H9 (cell line): ENCODE measurements at regions not wholly inside any gene's neighbourhood (a gene's known extent, or its start where the extent isn't known, plus 50 kb on each side); places are given as distances from the start of the nearest gene placed in this dataset.

Experiments
- DNase-seq: peaks from one replicate; pipeline ENCODE4 v3.0.0-alpha.2; 2017
- H2AFZ ChIP-seq: one replicate; pipeline ENCODE4 v1.6.1; 2013; ENCODE audit warnings: mild to moderate bottlenecking, low read length, control low read depth, moderate library complexity
- H2AK5ac ChIP-seq: 2 replicates; pipeline ENCODE4 v1.6.1; 2013; ENCODE audit warnings: low read length, control low read depth, mixed read lengths; ENCODE audit not compliant: insufficient read length
- H2BK120ac ChIP-seq: one replicate; pipeline ENCODE4 v1.6.1; 2013; ENCODE audit warnings: low read depth, mild to moderate bottlenecking, low read length, control low read depth, inconsistent platforms; ENCODE audit not compliant: poor library complexity, severe bottlenecking
- H2BK12ac ChIP-seq: 2 replicates; pipeline ENCODE4 v1.6.1; 2013; ENCODE audit warnings: low read length, control low read depth, mixed read lengths, low read depth; ENCODE audit not compliant: insufficient read length
- H2BK15ac ChIP-seq: 2 replicates; pipeline ENCODE4 v1.6.1; 2013; ENCODE audit warnings: low read depth, low read length, control low read depth
- H2BK20ac ChIP-seq: one replicate; pipeline ENCODE4 v1.6.1; 2013; ENCODE audit warnings: low read depth, mild to moderate bottlenecking, low read length, control low read depth, inconsistent platforms; ENCODE audit not compliant: poor library complexity, severe bottlenecking
- H2BK5ac ChIP-seq: 2 replicates; pipeline ENCODE4 v1.6.1; 2013; ENCODE audit warnings: low read length, control low read depth, mixed read lengths; ENCODE audit not compliant: insufficient read length
- H3K14ac ChIP-seq: 2 replicates; pipeline ENCODE4 v1.6.1; 2013; ENCODE audit warnings: low read length, control low read depth; ENCODE audit not compliant: insufficient read depth
- H3K18ac ChIP-seq: 2 replicates; pipeline ENCODE4 v1.6.1; 2013; ENCODE audit warnings: low read depth, mild to moderate bottlenecking, mixed read lengths, low read length, control low read depth; ENCODE audit not compliant: insufficient read length
- H3K23ac ChIP-seq: 2 replicates; pipeline ENCODE4 v1.6.1; 2013; ENCODE audit warnings: low read length, control low read depth, mixed read lengths, low read depth; ENCODE audit not compliant: insufficient read length
- H3K23me2 ChIP-seq: 2 replicates; pipeline ENCODE4 v1.6.1; 2013; ENCODE audit warnings: low read depth, mild to moderate bottlenecking, mixed read lengths, low read length, control low read depth; ENCODE audit not compliant: insufficient read length, poor library complexity, severe bottlenecking
- H3K27ac ChIP-seq: 2 replicates; pipeline ENCODE4 v1.5.1; 2013; ENCODE audit warnings: low read length, control low read depth, mixed read lengths, low read depth; ENCODE audit not compliant: insufficient read length
- H3K27me3 ChIP-seq: 2 replicates; pipeline ENCODE4 v1.6.1; 2013; ENCODE audit warnings: low read length, control low read depth, inconsistent platforms; ENCODE audit not compliant: insufficient read depth
- H3K4ac ChIP-seq: 2 replicates; pipeline ENCODE4 v1.6.1; 2013; ENCODE audit warnings: low read depth, mild to moderate bottlenecking, control low read depth, inconsistent platforms, low read length, moderate library complexity
- H3K4me1 ChIP-seq: 2 replicates; pipeline ENCODE4 v1.6.1; 2013; ENCODE audit warnings: low read length, control low read depth, inconsistent platforms; ENCODE audit not compliant: insufficient read depth
- H3K4me2 ChIP-seq: 2 replicates; pipeline ENCODE4 v1.6.1; 2013; ENCODE audit warnings: low read length, control low read depth, mixed read lengths; ENCODE audit not compliant: insufficient read length, insufficient read depth
- H3K56ac ChIP-seq: 2 replicates; pipeline ENCODE4 v1.6.1; 2013; ENCODE audit warnings: low read depth, mild to moderate bottlenecking, mixed read lengths, low read length, control low read depth; ENCODE audit not compliant: insufficient read length
- H3K79me1 ChIP-seq: 2 replicates; pipeline ENCODE4 v1.6.1; 2013; ENCODE audit warnings: low read depth, mild to moderate bottlenecking, moderate library complexity, low read length, control low read depth, inconsistent platforms; ENCODE audit not compliant: insufficient read depth, poor library complexity, severe bottlenecking
- H3K79me2 ChIP-seq: 2 replicates; pipeline ENCODE4 v1.6.1; 2013; ENCODE audit warnings: low read length, control low read depth, inconsistent platforms; ENCODE audit not compliant: insufficient read depth
- H3K9ac ChIP-seq: 2 replicates; pipeline ENCODE4 v1.6.1; 2013; ENCODE audit warnings: low read length, control low read depth, mixed read lengths; ENCODE audit not compliant: insufficient read length; ENCODE audit errors: extremely low read depth
- H3K9me3 ChIP-seq: one replicate; pipeline ENCODE4 v1.6.1; 2013; ENCODE audit warnings: low read depth, low read length, inconsistent platforms; ENCODE audit not compliant: control insufficient read depth
- H3T11ph ChIP-seq: one replicate; pipeline ENCODE4 v1.6.1; 2013; ENCODE audit warnings: mild to moderate bottlenecking, low read length, control low read depth, inconsistent platforms
- H4K20me1 ChIP-seq: one replicate; pipeline ENCODE4 v1.6.1; 2013; ENCODE audit not compliant: control insufficient read depth, insufficient read length, insufficient read depth
- H4K5ac ChIP-seq: 2 replicates; pipeline ENCODE4 v1.6.1; 2013; ENCODE audit warnings: low read depth, mild to moderate bottlenecking, mixed read lengths, low read length, control low read depth; ENCODE audit not compliant: insufficient read length
- H4K8ac ChIP-seq: replicated peaks from 2 replicates; pipeline ENCODE4 v1.6.1; 2013; ENCODE audit warnings: low read length, control low read depth, mixed read lengths, low read depth; ENCODE audit not compliant: insufficient read length
- H4K91ac ChIP-seq: 2 replicates; pipeline ENCODE4 v1.6.1; 2013; ENCODE audit warnings: low read depth, mild to moderate bottlenecking, moderate library complexity, mixed read lengths, low read length, control low read depth; ENCODE audit not compliant: insufficient read length
- H3K27ac Mint-ChIP-seq, 3 experiments: 2 replicates in 2 of 3; 3 replicates in 1 of 3; pipeline ENCODE4 v1.8.0; 2020 to 2021; ENCODE audit warnings: mixed read lengths in 3 of 3, mild to moderate bottlenecking in 1 of 3, moderate library complexity in 1 of 3
- H3K27me3 Mint-ChIP-seq: 2 replicates; pipeline ENCODE4 v1.8.0; 2021; ENCODE audit warnings: low read depth, mild to moderate bottlenecking, moderate library complexity, mixed read lengths
- H3K36me3 Mint-ChIP-seq, 3 experiments: 2 replicates in 2 of 3; 3 replicates in 1 of 3; pipeline ENCODE4 v1.8.0; 2020 to 2021; ENCODE audit warnings: low read depth in 3 of 3, mixed read lengths in 3 of 3; ENCODE audit not compliant: insufficient read depth in 1 of 3
- H3K4me1 Mint-ChIP-seq, 2 experiments: 2 replicates each; pipeline ENCODE4 v1.8.0; 2020; ENCODE audit warnings: mixed read lengths in 2 of 2
- H3K4me3 Mint-ChIP-seq, 2 experiments: 2 replicates in 1 of 2; 3 replicates in 1 of 2; pipeline ENCODE4 v1.8.0; 2020 to 2021; ENCODE audit warnings: mild to moderate bottlenecking in 2 of 2, mixed read lengths in 2 of 2, moderate library complexity in 1 of 2
- H3K9me3 Mint-ChIP-seq, 2 experiments: 2 replicates in 1 of 2; 3 replicates in 1 of 2; pipeline ENCODE4 v1.8.0; 2020; ENCODE audit warnings: mild to moderate bottlenecking in 2 of 2, mixed read lengths in 2 of 2, moderate library complexity in 1 of 2
- CTCF ChIP-seq: fragments of 200-600 bp; sonication (generic); conservative IDR thresholded peaks from 3 replicates; pipeline ENCODE4 v1.8.0; 2021; ENCODE audit warnings: antibody characterized with exemption, mild to moderate bottlenecking
- WGBS: extraction: QIAGEN DNeasy Blood & Tissue Kit; methylation state at CpG from one replicate; pipeline ENCODE4 v1.1.7; 2013; ENCODE audit warnings: missing lambda C conversion rate, low lambda C conversion rate, mixed read lengths; ENCODE audit not compliant: insufficient read length; ENCODE audit errors: extremely low coverage; 5-methylcytosine and 5-hydroxymethylcytosine counted together

- no peak overlapping the region for H3K56ac ChIP-seq
Observed at GRCh38 chr5:51599587-51599986, 216.3 kb downstream of the ISL1 start.

More at GRCh38 chr5:51599587-51599986, 216.3 kb downstream of the ISL1 start:
- Histone ChIP-seq H3K14ac (no peak overlapping the region), H2BK5ac (no peak overlapping the region), H3K79me2 (no peaks in the 10 kb centered on the region), H2BK15ac (no peak overlapping the region), H4K20me1 (no peaks in the 10 kb centered on the region), H3K23me2 (no peaks in the 10 kb centered on the region), H2BK120ac (no peak overlapping the region), H2BK12ac (no peak overlapping the region), H4K5ac (no peak overlapping the region), H2AFZ (no peak overlapping the region), H3K9me3 (no peaks in the 10 kb centered on the region), H3K4me1 (no peaks in the 10 kb centered on the region), H3K27ac (no peak overlapping the region), H4K8ac (no peak overlapping the region), H3K4me2 (no peak overlapping the region), H3T11ph (no peak overlapping the region), H3K23ac (no peak overlapping the region), H3K27me3 (no peaks in the 10 kb centered on the region), H2AK5ac (no peak overlapping the region), H4K91ac (no peak overlapping the region), H3K18ac (no peak overlapping the region), H3K4ac (no peak overlapping the region), H2BK20ac (no peak overlapping the region), H3K9ac (no peak overlapping the region), H3K79me1 (no peaks in the 10 kb centered on the region)
- H3K4me3 Mint-ChIP-seq: no peak overlapping the region
- peaks cover 0 to 5% of the 10 kb centered on the region in 2 experiments; a peak in 2 of 4 replicates for H3K4me1 Mint-ChIP-seq
- no peaks in the 10 kb centered on the region for H3K27me3 Mint-ChIP-seq
- TF ChIP-seq CTCF: no peak
- WGBS: no CpG with 5 or more reads among the region's 1 CpG
- no peak overlapping the region for H3K27ac Mint-ChIP-seq
- no peaks in the 10 kb centered on the region for H3K9me3 Mint-ChIP-seq
- no peaks in the 10 kb centered on the region for H3K36me3 Mint-ChIP-seq
- no peak for DNase-seq
